ENCODE measurements at regions not wholly inside any gene's neighbourhood (a gene's known extent, or its start where the extent isn't known, plus 50 kb on each side); places are given as distances from the start of the nearest gene placed in this dataset.

DNA sequence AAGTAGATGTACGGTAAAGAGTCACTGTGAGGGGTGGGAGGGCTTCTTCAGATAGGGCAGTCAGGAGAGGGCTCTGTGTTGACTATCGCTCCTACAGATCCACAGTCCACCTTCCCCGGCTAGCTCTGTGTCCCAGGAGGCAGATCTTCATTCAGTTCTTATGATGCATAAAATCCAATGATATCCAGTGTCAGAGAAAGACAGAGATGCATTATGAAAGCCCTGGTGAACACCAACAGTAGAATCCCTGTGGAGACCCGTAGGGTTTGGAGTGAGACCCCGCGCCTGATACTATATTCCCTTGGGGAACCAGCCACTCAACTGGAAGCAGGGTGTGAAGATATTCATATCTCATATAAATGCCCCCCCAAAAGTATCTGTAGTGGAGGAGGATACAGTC is 119.8 kb upstream of the SLCO3A1 start:
- no peak for TF ChIP-seq POLR2AphosphoS5 (IDR thresholded peaks at IDR 0.05; ENCODE audit: insufficient read depth in 1 of 2, low read depth in 1 of 2)
- TF ChIP-seq, protein P1, sequence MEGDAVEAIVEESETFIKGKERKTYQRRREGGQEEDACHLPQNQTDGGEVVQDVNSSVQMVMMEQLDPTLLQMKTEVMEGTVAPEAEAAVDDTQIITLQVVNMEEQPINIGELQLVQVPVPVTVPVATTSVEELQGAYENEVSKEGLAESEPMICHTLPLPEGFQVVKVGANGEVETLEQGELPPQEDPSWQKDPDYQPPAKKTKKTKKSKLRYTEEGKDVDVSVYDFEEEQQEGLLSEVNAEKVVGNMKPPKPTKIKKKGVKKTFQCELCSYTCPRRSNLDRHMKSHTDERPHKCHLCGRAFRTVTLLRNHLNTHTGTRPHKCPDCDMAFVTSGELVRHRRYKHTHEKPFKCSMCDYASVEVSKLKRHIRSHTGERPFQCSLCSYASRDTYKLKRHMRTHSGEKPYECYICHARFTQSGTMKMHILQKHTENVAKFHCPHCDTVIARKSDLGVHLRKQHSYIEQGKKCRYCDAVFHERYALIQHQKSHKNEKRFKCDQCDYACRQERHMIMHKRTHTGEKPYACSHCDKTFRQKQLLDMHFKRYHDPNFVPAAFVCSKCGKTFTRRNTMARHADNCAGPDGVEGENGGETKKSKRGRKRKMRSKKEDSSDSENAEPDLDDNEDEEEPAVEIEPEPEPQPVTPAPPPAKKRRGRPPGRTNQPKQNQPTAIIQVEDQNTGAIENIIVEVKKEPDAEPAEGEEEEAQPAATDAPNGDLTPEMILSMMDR (IDR thresholded peaks at IDR 0.05), result no peak
